ENCODE measurements at regions not wholly inside any gene's neighbourhood (a gene's known extent, or its start where the extent isn't known, plus 50 kb on each side); places are given as distances from the start of the nearest gene placed in this dataset.

DNA sequence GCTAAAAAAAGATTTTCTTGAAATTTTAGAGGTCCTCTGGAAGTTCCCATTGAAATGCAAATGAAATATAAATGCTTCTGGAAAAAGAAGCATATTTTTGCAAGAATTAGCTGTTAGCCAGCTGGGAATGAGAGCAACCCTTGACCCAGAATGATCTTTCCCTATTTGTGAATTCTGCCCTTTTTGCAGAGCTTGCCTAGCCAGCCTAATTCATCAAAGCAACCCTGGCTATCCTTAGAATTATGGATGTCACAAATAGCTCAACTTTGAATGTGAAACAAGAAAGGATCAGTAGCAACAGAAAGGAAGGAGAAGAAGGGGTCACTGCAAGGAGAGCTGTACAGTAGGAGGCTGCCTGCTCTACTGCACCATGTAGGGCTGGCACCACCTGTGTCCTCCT lies 345.9 kb downstream of the EFNA5 start:
- TF ChIP-seq, protein P1, sequence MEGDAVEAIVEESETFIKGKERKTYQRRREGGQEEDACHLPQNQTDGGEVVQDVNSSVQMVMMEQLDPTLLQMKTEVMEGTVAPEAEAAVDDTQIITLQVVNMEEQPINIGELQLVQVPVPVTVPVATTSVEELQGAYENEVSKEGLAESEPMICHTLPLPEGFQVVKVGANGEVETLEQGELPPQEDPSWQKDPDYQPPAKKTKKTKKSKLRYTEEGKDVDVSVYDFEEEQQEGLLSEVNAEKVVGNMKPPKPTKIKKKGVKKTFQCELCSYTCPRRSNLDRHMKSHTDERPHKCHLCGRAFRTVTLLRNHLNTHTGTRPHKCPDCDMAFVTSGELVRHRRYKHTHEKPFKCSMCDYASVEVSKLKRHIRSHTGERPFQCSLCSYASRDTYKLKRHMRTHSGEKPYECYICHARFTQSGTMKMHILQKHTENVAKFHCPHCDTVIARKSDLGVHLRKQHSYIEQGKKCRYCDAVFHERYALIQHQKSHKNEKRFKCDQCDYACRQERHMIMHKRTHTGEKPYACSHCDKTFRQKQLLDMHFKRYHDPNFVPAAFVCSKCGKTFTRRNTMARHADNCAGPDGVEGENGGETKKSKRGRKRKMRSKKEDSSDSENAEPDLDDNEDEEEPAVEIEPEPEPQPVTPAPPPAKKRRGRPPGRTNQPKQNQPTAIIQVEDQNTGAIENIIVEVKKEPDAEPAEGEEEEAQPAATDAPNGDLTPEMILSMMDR (IDR thresholded peaks at IDR 0.05) = no peak
- no peak for TF ChIP-seq EZH2 (IDR thresholded peaks at IDR 0.05; ENCODE audit: borderline replicate concordance, insufficient read depth, low read depth, low read length, poor library complexity, severe bottlenecking)
